ENCODE measurements at regions not wholly inside any gene's neighbourhood (a gene's known extent, or its start where the extent isn't known, plus 50 kb on each side); places are given as distances from the start of the nearest gene placed in this dataset.

- POLR2A ChIA-PET = no interaction called here
- no peak overlapping the region for H3K27ac ChIP-seq (ENCODE audit: insufficient read depth in 1 of 2, low read depth in 1 of 2, low read length in 2 of 2, poor library complexity in 1 of 2, severe bottlenecking in 2 of 2)
Observed at GRCh38 chr1:31510853-31511789, 65.2 kb upstream of the TINAGL1 start.

GRCh38 chr1:31511848-31512615 lies 64.3 kb upstream of the TINAGL1 start:
- Histone ChIP-seq H3K27me3 (replicated peaks in 2 of 5; ENCODE audit: control insufficient read depth in 4 of 5, insufficient read depth in 5 of 5, low read length in 4 of 5) (no peaks in the 10 kb centered on the region), H3K4me1 (ENCODE audit: control extremely low read depth in 1 of 4, control insufficient read depth in 4 of 4, insufficient read depth in 4 of 4, low read length in 3 of 4) (peaks cover 0 to 25% (median 24%) of the 10 kb centered on the region in 4 experiments), H3K27ac (ENCODE audit: insufficient read depth in 1 of 2, low read depth in 1 of 2, low read length in 2 of 2, poor library complexity in 1 of 2, severe bottlenecking in 2 of 2) (no peak overlapping the region), H3K4me3 (ENCODE audit: control insufficient read depth in 1 of 7, extremely low read depth in 1 of 7, insufficient read depth in 4 of 7, low read depth in 2 of 7, low read length in 6 of 7) (no peak overlapping the region), H3K9me3 (ENCODE audit: control extremely low read depth in 1 of 5, control insufficient read depth in 4 of 5, insufficient read depth in 2 of 5, low read depth in 1 of 5, low read length in 4 of 5) (peaks cover 0 to 11% (median 7%) of the 10 kb centered on the region in 5 experiments), H3K36me3 (ENCODE audit: control insufficient read depth in 4 of 4, insufficient read depth in 4 of 4, low read length in 3 of 4) (no peaks in the 10 kb centered on the region)
- CTCF ChIA-PET = no interaction called here
- 67% methylated on average over 6 of the region's 8 CpGs for WGBS (ENCODE audit: insufficient coverage)
- POLR2A ChIA-PET = no interaction called here
- peak in 2 of 3 donors; percentile 25 to 58 for DNase-seq

More at GRCh38 chr1:31510853-31511789, 65.2 kb upstream of the TINAGL1 start:
- H3K4me3 ChIP-seq (ENCODE audit: control insufficient read depth in 1 of 7, extremely low read depth in 1 of 7, insufficient read depth in 4 of 7, low read depth in 2 of 7, low read length in 6 of 7) = no peak overlapping the region
- peaks cover 4 to 34% (median 33%) of the 10 kb centered on the region in 4 experiments for H3K4me1 ChIP-seq (ENCODE audit: control extremely low read depth in 1 of 4, control insufficient read depth in 4 of 4, insufficient read depth in 4 of 4, low read length in 3 of 4)
- H3K27me3 ChIP-seq (replicated peaks in 2 of 5; ENCODE audit: control insufficient read depth in 4 of 5, insufficient read depth in 5 of 5, low read length in 4 of 5) = no peaks in the 10 kb centered on the region
- H3K9me3 ChIP-seq (ENCODE audit: control extremely low read depth in 1 of 5, control insufficient read depth in 4 of 5, insufficient read depth in 2 of 5, low read depth in 1 of 5, low read length in 4 of 5) = peaks cover 0 to 11% (median 7%) of the 10 kb centered on the region in 5 experiments
- no peak for DNase-seq
- H3K36me3 ChIP-seq (ENCODE audit: control insufficient read depth in 4 of 4, insufficient read depth in 4 of 4, low read length in 3 of 4) = no peaks in the 10 kb centered on the region
- CTCF ChIA-PET = interaction anchor here (1.7 kb wide), 1 partner anchor 38 kb away, joined by 7 read pairs; no protein-coding TSS in a partner anchor
- 55% methylated on average over 7 of the region's 8 CpGs for WGBS (ENCODE audit: insufficient coverage)

DNA sequence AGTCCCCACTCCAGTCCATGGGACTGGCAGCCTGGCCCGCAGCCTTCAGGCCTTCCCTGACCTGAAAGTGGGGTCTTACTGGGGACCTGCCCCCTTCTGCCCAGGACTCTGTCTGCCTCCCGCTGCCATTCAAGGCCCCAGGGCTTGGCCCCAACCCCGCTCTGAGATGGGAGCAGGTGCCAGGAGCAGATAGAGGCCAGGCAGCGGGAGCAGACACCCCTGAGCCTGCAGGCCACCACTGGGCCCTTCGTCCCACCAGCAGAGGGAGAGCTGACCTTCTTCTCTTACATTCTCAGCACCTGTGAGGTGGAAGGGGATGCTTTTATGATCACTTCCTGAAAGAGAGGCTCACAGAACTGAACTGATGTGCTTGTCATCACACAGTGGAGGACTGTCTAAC lies 62.2 kb upstream of the TINAGL1 start:
- CTCF ChIA-PET = interaction anchor here (1.0 to 1.7 kb wide), 3 partner anchors 9 to 120 kb away, joined by 3 to 4 read pairs (median 4); no protein-coding TSS in a partner anchor
- POLR2A ChIA-PET = no interaction called here
- no peaks in the 10 kb centered on the region for H3K27me3 ChIP-seq (replicated peaks in 2 of 5; ENCODE audit: control insufficient read depth in 4 of 5, insufficient read depth in 5 of 5, low read length in 4 of 5)
- no peak overlapping the region for H3K27ac ChIP-seq (ENCODE audit: insufficient read depth in 1 of 2, low read depth in 1 of 2, low read length in 2 of 2, poor library complexity in 1 of 2, severe bottlenecking in 2 of 2)
- H3K9me3 ChIP-seq (ENCODE audit: control extremely low read depth in 1 of 5, control insufficient read depth in 4 of 5, insufficient read depth in 2 of 5, low read depth in 1 of 5, low read length in 4 of 5) = peaks cover 0 to 11% (median 7%) of the 10 kb centered on the region in 5 experiments
- H3K36me3 ChIP-seq (ENCODE audit: control insufficient read depth in 4 of 4, insufficient read depth in 4 of 4, low read length in 3 of 4) = no peaks in the 10 kb centered on the region
- WGBS (ENCODE audit: insufficient coverage) = 100% methylated on average over 2 of the region's 5 CpGs
- H3K4me3 ChIP-seq (ENCODE audit: control insufficient read depth in 1 of 7, extremely low read depth in 1 of 7, insufficient read depth in 4 of 7, low read depth in 2 of 7, low read length in 6 of 7) = no peak overlapping the region
- H3K4me1 ChIP-seq (ENCODE audit: control extremely low read depth in 1 of 4, control insufficient read depth in 4 of 4, insufficient read depth in 4 of 4, low read length in 3 of 4) = peaks cover 0 to 7% (median 5%) of the 10 kb centered on the region in 4 experiments
- no peak for DNase-seq

GRCh38 chr1:31515056-31515775 lies 61.1 kb upstream of the TINAGL1 start:
- Histone ChIP-seq H3K27me3 (replicated peaks in 2 of 5; ENCODE audit: control insufficient read depth in 4 of 5, insufficient read depth in 5 of 5, low read length in 4 of 5) (no peaks in the 10 kb centered on the region), H3K4me3 (ENCODE audit: control insufficient read depth in 1 of 7, extremely low read depth in 1 of 7, insufficient read depth in 4 of 7, low read depth in 2 of 7, low read length in 6 of 7) (no peak overlapping the region), H3K4me1 (ENCODE audit: control extremely low read depth in 1 of 4, control insufficient read depth in 4 of 4, insufficient read depth in 4 of 4, low read length in 3 of 4) (peaks cover 0 to 6% (median 0%) of the 10 kb centered on the region in 4 experiments), H3K9me3 (ENCODE audit: control extremely low read depth in 1 of 5, control insufficient read depth in 4 of 5, insufficient read depth in 2 of 5, low read depth in 1 of 5, low read length in 4 of 5) (peaks cover 0 to 11% (median 7%) of the 10 kb centered on the region in 5 experiments), H3K27ac (ENCODE audit: insufficient read depth in 1 of 2, low read depth in 1 of 2, low read length in 2 of 2, poor library complexity in 1 of 2, severe bottlenecking in 2 of 2) (no peak overlapping the region), H3K36me3 (ENCODE audit: control insufficient read depth in 4 of 4, insufficient read depth in 4 of 4, low read length in 3 of 4) (no peaks in the 10 kb centered on the region)
- WGBS (ENCODE audit: insufficient coverage) = 100% methylated on average over 3 of the region's 7 CpGs
- ChIA-PET CTCF (no interaction called here), POLR2A (no interaction called here)
- no peak for DNase-seq

DNA sequence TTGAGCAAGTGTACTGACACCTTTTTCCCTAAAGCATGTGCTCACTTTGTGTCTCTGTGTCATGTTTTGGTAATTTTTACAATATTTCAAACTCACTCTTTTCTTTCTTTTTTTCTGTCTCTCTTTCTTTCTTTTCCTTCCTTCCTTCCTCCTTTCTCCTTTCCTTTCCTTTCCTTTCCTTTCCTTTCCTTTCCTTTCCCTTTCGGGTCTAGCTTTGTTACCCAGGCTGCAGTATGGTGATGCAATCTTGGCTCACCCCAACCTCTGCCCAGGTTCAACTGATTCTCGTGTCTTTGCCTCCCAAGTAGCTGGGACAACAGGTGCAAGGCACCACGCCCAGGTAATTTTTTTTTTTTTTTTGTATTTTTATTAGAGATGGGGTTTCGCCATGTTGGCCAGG lies 60.4 kb upstream of the TINAGL1 start:
- Histone ChIP-seq H3K4me1 (ENCODE audit: control extremely low read depth in 1 of 4, control insufficient read depth in 4 of 4, insufficient read depth in 4 of 4, low read length in 3 of 4) (peaks cover 3 to 13% (median 5%) of the 10 kb centered on the region in 4 experiments), H3K27ac (ENCODE audit: insufficient read depth in 1 of 2, low read depth in 1 of 2, low read length in 2 of 2, poor library complexity in 1 of 2, severe bottlenecking in 2 of 2) (no peak overlapping the region), H3K27me3 (replicated peaks in 2 of 5; ENCODE audit: control insufficient read depth in 4 of 5, insufficient read depth in 5 of 5, low read length in 4 of 5) (no peaks in the 10 kb centered on the region), H3K4me3 (ENCODE audit: control insufficient read depth in 1 of 7, extremely low read depth in 1 of 7, insufficient read depth in 4 of 7, low read depth in 2 of 7, low read length in 6 of 7) (no peak overlapping the region), H3K9me3 (ENCODE audit: control extremely low read depth in 1 of 5, control insufficient read depth in 4 of 5, insufficient read depth in 2 of 5, low read depth in 1 of 5, low read length in 4 of 5) (peaks cover 0 to 11% (median 7%) of the 10 kb centered on the region in 5 experiments), H3K36me3 (ENCODE audit: control insufficient read depth in 4 of 4, insufficient read depth in 4 of 4, low read length in 3 of 4) (no peaks in the 10 kb centered on the region)
- whole genome bisulfite sequencing (ENCODE audit: insufficient coverage) = 76% methylated on average over 3 of the region's 4 CpGs
- ChIA-PET CTCF (interaction anchor here (1.1 kb wide), 1 partner anchor 94 kb away, joined by 5 read pairs; no protein-coding TSS in a partner anchor), POLR2A (no interaction called here)
- DNase-seq = no peak

DNA sequence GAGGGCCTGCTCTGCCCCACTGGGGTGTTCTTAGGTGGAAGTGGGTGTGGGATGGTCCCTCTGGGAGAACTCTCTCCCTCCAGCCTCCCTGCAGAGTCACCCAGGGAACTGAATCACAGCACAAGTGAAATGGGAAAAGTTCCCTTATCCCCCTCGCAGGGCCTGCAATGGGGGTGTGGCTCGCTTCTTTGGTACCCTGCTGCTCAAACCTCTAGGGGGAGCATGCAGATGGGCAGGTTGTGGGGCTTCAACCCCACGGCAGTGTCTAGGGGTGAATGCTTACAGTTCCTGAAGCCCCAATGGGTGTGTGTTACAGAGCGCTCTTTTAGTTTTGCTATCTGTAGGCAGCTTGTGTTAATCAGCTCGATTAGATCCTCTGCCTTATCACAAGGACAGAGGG lies 59.0 kb upstream of the TINAGL1 start:
- Histone ChIP-seq H3K27me3 (replicated peaks in 2 of 5; ENCODE audit: control insufficient read depth in 4 of 5, insufficient read depth in 5 of 5, low read length in 4 of 5) (no peaks in the 10 kb centered on the region), H3K9me3 (ENCODE audit: control extremely low read depth in 1 of 5, control insufficient read depth in 4 of 5, insufficient read depth in 2 of 5, low read depth in 1 of 5, low read length in 4 of 5) (peaks cover 0 to 11% (median 7%) of the 10 kb centered on the region in 5 experiments), H3K4me3 (ENCODE audit: control insufficient read depth in 1 of 7, extremely low read depth in 1 of 7, insufficient read depth in 4 of 7, low read depth in 2 of 7, low read length in 6 of 7) (no peak overlapping the region), H3K4me1 (ENCODE audit: control extremely low read depth in 1 of 4, control insufficient read depth in 4 of 4, insufficient read depth in 4 of 4, low read length in 3 of 4) (peaks cover 3 to 17% (median 8%) of the 10 kb centered on the region in 4 experiments), H3K27ac (ENCODE audit: insufficient read depth in 1 of 2, low read depth in 1 of 2, low read length in 2 of 2, poor library complexity in 1 of 2, severe bottlenecking in 2 of 2) (no peak overlapping the region), H3K36me3 (ENCODE audit: control insufficient read depth in 4 of 4, insufficient read depth in 4 of 4, low read length in 3 of 4) (no peaks in the 10 kb centered on the region)
- 95% methylated on average over 5 of the region's 5 CpGs for WGBS (ENCODE audit: insufficient coverage)
- ChIA-PET CTCF (interaction anchor here (1.2 kb wide), 1 partner anchor 17 kb away, joined by 3 read pairs; no protein-coding TSS in a partner anchor), POLR2A (no interaction called here)
- no peak for DNase-seq
